OCI-LY7 (cell line): ENCODE measurements at regions not wholly inside any gene's neighbourhood (a gene's known extent, or its start where the extent isn't known, plus 50 kb on each side); places are given as distances from the start of the nearest gene placed in this dataset.
"Not testable (repeated sequence)": the region's sequence is repeated elsewhere in the genome, so short reads cannot be mapped to it uniquely, and the experiment has no call there.

Experiments
- BruUV-seq: library from RNA; stranded (reverse); fragments of 400-500 nt; replicated peaks from 2 replicates; lab custom pipeline; 2021; lab: Mats Ljungman, UMichigan
- CTCF ChIA-PET: fragments of 300-600 bp; sonication (Branson Sonifier 250); formaldehyde crosslinking; loops from one replicate; lab custom pipeline; 2022; ENCODE audit warnings: antibody characterized with exemption; ENCODE audit not compliant: unreplicated experiment; lab: Charles Lee
- POLR2A ChIA-PET: fragments of 300-600 bp; sonication (Branson Sonifier 250); formaldehyde crosslinking; loops from one replicate; lab custom pipeline; 2022; ENCODE audit warnings: antibody characterized with exemption; lab: Charles Lee
- DNase-seq: peaks from one replicate; pipeline ENCODE4 v3.0.0-alpha.2; 2015; ENCODE audit warnings: low spot score
- H2AFZ ChIP-seq: fragments of 200-600 bp; sonication (generic), shearing (Covaris generic); 2 replicates; pipeline ENCODE4 v1.6.1; 2014; ENCODE audit warnings: mild to moderate bottlenecking, antibody characterized with exemption, low read length, moderate library complexity
- H3K27ac ChIP-seq: fragments of 200-600 bp; sonication (generic); 2 replicates; pipeline ENCODE4 v1.5.1; 2014; ENCODE audit warnings: mixed run types, low read depth, mild to moderate bottlenecking, moderate library complexity, low read length, inconsistent platforms; ENCODE audit not compliant: poor library complexity, severe bottlenecking
- H3K36me3 ChIP-seq: fragments of 200-600 bp; sonication (generic); 2 replicates; pipeline ENCODE4 v1.6.1; 2014; ENCODE audit warnings: mild to moderate bottlenecking, antibody characterized with exemption, low read length, moderate library complexity, mixed read lengths; ENCODE audit not compliant: insufficient read depth
- H3K4me1 ChIP-seq: fragments of 200-600 bp; sonication (generic); 2 replicates; pipeline ENCODE4 v1.5.1; 2014; ENCODE audit warnings: mild to moderate bottlenecking, low read length; ENCODE audit not compliant: insufficient read depth, poor library complexity, severe bottlenecking
- H3K4me2 ChIP-seq: fragments of 200-600 bp; sonication (generic); 2 replicates; pipeline ENCODE4 v1.6.1; 2014; ENCODE audit warnings: mild to moderate bottlenecking, low read length
- H3K4me3 ChIP-seq: fragments of 200-600 bp; sonication (generic); 2 replicates; pipeline ENCODE4 v1.5.1; 2014; ENCODE audit warnings: mild to moderate bottlenecking, low read depth, low read length; ENCODE audit not compliant: poor library complexity, severe bottlenecking
- H3K79me2 ChIP-seq: fragments of 200-600 bp; sonication (generic); 2 replicates; pipeline ENCODE4 v1.6.1; 2016; ENCODE audit warnings: low read depth, mild to moderate bottlenecking, low read length, moderate library complexity, mixed read lengths; ENCODE audit not compliant: insufficient read depth
- H3K9me2 ChIP-seq: fragments of 200-600 bp; sonication (generic); 2 replicates; pipeline ENCODE4 v1.6.1; 2016; ENCODE audit warnings: mild to moderate bottlenecking, low read length, mixed read lengths; ENCODE audit not compliant: insufficient read depth
- H3K9me3 ChIP-seq: fragments of 200-600 bp; sonication (generic); 2 replicates; pipeline ENCODE4 v1.6.1; 2014; ENCODE audit warnings: mild to moderate bottlenecking, mixed run types, low read length, mixed read lengths
- H4K20me1 ChIP-seq: fragments of 200-600 bp; sonication (generic); 2 replicates; pipeline ENCODE4 v1.6.1; 2014; ENCODE audit warnings: mild to moderate bottlenecking, antibody characterized with exemption, low read length, moderate library complexity, mixed read lengths; ENCODE audit not compliant: insufficient read depth
- intact Hi-C: fragments of 100-400 bp; cut with micrococcal nuclease; formaldehyde crosslinking; loops from one replicate; pipeline ENCODE4 v1.10.0; 2022; ENCODE audit not compliant: unreplicated experiment

DNA sequence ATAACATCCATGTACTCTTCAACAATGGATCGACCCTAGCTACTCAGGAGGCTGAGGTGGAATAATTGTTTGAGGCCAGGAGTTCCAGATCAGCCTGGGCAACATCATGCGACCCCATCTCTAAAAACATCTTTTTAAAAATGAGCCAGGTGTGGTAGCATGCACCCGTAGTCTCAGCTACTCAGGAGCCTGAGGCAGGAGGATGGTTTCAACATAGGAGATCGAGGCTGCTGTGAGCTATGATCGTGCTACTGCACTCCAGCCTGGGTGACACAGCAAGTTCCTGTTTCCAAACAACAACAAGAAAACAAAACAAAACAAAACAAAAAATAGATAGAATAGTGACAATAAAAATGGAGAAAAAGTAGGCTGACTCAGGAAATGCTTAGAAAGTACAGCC lies 138.3 kb downstream of the POTEM start:
- CTCF ChIA-PET, intact Hi-C loops, BruUV-seq, H3K4me1 ChIP-seq, H4K20me1 ChIP-seq, H3K9me2 ChIP-seq, H3K4me2 ChIP-seq, H3K27ac ChIP-seq, H3K36me3 ChIP-seq, DNase-seq, H3K4me3 ChIP-seq, POLR2A ChIA-PET, H3K9me3 ChIP-seq, H3K79me2 ChIP-seq, H2AFZ ChIP-seq: not testable (repeated sequence)

DNA sequence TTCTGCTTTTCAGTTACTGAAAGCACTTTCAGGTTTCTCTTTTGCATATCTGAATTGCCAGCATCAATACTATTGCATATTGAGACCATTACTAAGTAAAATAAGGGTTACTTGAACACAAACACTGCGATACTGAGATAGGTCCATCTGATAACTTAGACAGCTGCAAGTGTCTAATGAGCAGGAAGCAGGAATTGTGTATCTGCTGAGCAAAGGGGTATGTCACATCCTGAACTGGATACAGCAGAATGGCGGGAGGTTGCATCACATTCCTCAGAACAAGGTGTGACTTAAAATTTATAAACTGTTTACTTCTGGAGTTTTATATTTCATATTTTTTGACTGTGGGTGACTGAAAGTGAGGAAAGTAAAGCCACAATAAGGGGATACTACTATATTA lies 142.7 kb downstream of the POTEM start:
- H3K4me2 ChIP-seq, H3K9me3 ChIP-seq, H3K36me3 ChIP-seq, H3K4me3 ChIP-seq, H3K79me2 ChIP-seq, DNase-seq, H4K20me1 ChIP-seq, H2AFZ ChIP-seq, H3K9me2 ChIP-seq, CTCF ChIA-PET, H3K27ac ChIP-seq, POLR2A ChIA-PET, BruUV-seq, intact Hi-C loops, H3K4me1 ChIP-seq: not testable (repeated sequence)

DNA sequence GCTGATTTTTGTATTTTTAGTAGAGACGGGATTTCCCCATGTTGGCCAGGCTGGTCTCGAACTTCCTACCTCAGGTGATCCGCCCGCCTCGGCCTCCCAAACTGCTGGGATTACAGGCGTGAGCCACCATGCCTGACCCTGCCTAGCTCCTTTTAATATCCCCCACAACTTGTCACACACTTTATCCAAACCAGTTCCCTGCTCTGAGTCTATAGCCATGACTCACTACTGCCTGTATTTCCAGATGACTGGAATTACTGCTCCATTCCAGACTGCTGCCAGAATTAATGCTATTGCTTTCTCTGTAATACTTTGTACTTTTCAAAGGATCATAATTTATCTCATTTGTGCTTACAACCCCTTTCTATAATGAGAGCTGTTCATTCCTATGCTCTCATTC lies 153.1 kb downstream of the POTEM start:
- H3K4me2 ChIP-seq, H3K9me3 ChIP-seq, H3K4me1 ChIP-seq, H3K4me3 ChIP-seq, POLR2A ChIA-PET, H3K79me2 ChIP-seq, DNase-seq, intact Hi-C loops, CTCF ChIA-PET, H3K36me3 ChIP-seq, H3K9me2 ChIP-seq, H4K20me1 ChIP-seq, H2AFZ ChIP-seq, H3K27ac ChIP-seq, BruUV-seq: not testable (repeated sequence)

DNA sequence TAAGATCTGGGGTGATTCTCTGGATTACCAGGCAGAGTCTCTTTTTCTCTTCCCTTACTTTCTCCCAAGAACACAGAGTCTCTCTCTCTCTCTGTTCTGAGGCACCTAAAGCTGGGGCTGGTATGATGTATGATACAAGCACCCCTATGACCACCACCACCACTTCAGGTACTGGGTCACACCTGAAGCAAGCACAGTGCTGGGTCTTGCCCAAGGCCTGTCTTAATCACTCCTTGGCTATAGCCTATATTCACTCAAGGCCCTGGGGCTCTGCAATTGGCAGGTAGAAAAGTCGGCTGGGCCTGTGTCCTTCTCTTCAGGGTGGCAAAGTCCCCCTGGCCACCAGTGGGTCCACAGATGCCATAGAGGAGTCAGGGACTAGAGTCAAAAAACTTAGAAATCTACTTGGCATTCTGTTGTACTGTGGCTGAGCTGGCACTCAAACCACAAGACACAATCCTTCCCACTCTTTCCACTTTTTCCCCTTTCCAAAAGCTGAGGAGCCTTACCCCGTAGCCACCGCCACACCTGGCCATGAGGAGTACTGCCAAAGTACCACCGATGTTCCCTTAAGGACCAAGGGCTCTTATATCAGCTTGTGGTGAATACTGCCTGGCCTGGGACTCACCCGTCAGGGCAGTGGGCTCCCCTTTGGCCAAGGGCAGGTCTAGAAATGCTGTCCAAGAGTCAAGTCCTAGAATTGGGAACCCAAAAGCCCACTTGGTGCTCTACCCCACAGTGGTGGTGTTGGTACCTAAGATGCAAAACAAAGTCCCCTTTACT lies 159.2 kb downstream of the POTEM start:
- H3K4me2 ChIP-seq, intact Hi-C loops, H3K79me2 ChIP-seq, H3K36me3 ChIP-seq, H3K4me3 ChIP-seq, H2AFZ ChIP-seq, DNase-seq, BruUV-seq, H3K9me3 ChIP-seq, CTCF ChIA-PET, H3K9me2 ChIP-seq, POLR2A ChIA-PET, H4K20me1 ChIP-seq, H3K27ac ChIP-seq, H3K4me1 ChIP-seq: not testable (repeated sequence)

DNA sequence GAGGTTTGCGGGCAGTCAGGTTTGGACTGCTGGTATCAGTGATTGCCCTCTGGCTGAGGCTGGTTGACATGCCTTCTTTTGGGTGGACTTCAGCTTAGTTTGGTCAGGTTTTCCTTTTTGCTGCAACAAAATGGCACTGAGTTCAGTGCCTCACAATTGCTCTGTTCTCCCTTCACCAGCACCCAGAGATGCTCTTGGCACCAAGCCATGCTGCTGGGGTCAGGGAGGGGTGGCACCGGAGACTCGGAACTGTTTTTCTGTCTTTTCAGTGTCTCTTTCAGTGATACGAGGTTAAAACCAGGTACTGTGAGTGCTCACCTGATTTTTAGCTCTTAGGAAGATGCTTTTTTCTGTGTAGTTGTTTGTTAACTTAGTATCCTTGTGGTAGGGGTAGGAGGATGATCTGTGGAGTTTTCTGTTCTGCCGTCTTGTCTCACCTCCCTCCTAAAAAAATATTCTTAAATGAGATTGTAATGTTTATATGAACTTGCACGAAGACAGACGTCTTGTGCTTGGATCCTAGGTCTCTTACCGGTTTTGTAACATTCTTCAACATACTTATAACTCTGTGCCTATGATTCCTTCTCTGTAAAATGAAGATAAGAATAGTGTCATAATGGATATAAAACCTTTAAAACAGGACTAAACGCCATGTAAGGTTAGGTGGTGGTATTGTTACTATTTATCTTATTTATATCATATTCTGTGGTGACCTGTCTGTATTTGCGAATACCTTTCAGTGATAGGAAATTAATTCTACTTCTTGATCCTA lies 160.6 kb downstream of the POTEM start:
- H2AFZ ChIP-seq, CTCF ChIA-PET, H3K9me2 ChIP-seq, H3K79me2 ChIP-seq, H3K9me3 ChIP-seq, H3K4me1 ChIP-seq, H3K4me3 ChIP-seq, DNase-seq, H3K27ac ChIP-seq, H3K4me2 ChIP-seq, H4K20me1 ChIP-seq, intact Hi-C loops, H3K36me3 ChIP-seq, BruUV-seq, POLR2A ChIA-PET: not testable (repeated sequence)

DNA sequence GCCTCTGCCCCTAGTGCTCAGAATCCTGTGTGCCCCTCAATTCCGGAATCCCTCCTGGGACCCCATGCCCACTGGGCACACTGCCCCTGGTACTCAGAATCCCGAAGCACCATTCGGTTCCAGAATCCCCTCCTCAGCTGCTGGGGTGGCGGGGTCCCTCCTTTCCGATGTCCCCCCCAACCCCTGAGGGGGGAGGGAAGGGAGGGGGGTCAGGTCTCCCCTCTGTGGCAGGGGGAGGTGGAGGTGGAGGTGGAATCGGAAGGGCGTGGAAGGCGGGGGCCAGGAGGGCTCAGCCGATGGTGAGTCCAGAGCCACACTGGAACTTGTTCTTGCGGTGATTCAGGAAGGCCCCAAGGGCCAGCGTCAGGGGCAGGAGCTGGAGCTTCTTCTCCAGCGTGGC lies 164.3 kb downstream of the POTEM start:
- BruUV-seq, H2AFZ ChIP-seq, H3K9me2 ChIP-seq, CTCF ChIA-PET, H3K36me3 ChIP-seq, H3K9me3 ChIP-seq, H3K79me2 ChIP-seq, POLR2A ChIA-PET, intact Hi-C loops, DNase-seq, H3K4me3 ChIP-seq, H3K27ac ChIP-seq, H4K20me1 ChIP-seq, H3K4me2 ChIP-seq, H3K4me1 ChIP-seq: not testable (repeated sequence)
